ENCODE measurements at regions not wholly inside any gene's neighbourhood (a gene's known extent, or its start where the extent isn't known, plus 50 kb on each side); places are given as distances from the start of the nearest gene placed in this dataset.
A peak's percentile ranks its signal among the peaks of the same experiment; 100 is the strongest.

DNA sequence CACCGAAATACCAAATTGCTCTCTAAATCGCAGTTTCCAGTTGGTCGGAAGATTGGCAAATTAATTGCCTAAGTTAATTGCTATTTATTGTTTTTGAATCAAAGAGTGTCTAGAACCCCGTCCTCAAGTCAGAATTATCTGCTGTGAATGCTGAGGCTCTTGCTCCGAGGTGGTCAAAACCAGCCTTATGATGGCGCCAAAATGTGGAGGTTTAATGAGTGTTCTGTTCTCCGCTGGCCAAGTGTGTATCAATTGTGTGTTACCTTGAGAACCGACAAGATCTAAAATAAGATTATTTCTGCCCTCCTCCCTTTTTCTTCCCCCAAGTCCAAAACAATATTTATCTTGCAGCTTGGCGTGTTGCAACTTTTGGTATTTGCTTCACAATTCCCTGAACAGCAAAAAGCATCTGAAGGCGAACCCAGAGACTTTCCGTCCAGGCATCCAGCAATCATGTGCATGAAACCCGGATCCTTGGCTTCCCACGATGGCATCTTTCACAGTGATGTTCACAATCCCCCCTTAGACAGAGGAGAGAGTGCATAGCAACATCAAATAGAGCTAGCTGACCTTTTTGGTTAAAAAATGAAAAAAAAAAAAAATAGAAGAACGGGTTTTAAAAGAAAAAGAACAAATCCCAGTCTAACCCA lies 323.0 kb downstream of the MYCN start:
- Histone ChIP-seq H3K9ac (ENCODE audit: insufficient read depth in 1 of 2, low read length in 2 of 2) (no peak overlapping the region), H3K4me1 (ENCODE audit: control insufficient read depth in 5 of 5, insufficient read depth in 5 of 5, low read length in 5 of 5) (peaks cover 0 to 6% (median 0%) of the 10 kb centered on the region in 5 donors), H3K27ac (ENCODE audit: low read depth in 1 of 2, low read length in 1 of 2) (no peak overlapping the region), H3K9me3 (ENCODE audit: control insufficient read depth in 4 of 4, insufficient read depth in 3 of 4, low read length in 3 of 4) (peaks cover 0 to 2% (median 0%) of the 10 kb centered on the region in 4 donors), H3K27me3 (ENCODE audit: control insufficient read depth in 3 of 3, insufficient read depth in 3 of 3, low read length in 2 of 3) (no peaks in the 10 kb centered on the region), H3K4me3 (no peak overlapping the region), H3K36me3 (ENCODE audit: control insufficient read depth in 4 of 4, insufficient read depth in 4 of 4, low read length in 4 of 4) (no peaks in the 10 kb centered on the region)
- TF ChIP-seq, protein P1, sequence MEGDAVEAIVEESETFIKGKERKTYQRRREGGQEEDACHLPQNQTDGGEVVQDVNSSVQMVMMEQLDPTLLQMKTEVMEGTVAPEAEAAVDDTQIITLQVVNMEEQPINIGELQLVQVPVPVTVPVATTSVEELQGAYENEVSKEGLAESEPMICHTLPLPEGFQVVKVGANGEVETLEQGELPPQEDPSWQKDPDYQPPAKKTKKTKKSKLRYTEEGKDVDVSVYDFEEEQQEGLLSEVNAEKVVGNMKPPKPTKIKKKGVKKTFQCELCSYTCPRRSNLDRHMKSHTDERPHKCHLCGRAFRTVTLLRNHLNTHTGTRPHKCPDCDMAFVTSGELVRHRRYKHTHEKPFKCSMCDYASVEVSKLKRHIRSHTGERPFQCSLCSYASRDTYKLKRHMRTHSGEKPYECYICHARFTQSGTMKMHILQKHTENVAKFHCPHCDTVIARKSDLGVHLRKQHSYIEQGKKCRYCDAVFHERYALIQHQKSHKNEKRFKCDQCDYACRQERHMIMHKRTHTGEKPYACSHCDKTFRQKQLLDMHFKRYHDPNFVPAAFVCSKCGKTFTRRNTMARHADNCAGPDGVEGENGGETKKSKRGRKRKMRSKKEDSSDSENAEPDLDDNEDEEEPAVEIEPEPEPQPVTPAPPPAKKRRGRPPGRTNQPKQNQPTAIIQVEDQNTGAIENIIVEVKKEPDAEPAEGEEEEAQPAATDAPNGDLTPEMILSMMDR (IDR thresholded peaks at IDR 0.05; ENCODE audit: control extremely low read depth, extremely low read depth) = no peak
- ATAC-seq (ENCODE audit: insufficient read depth, low FRiP score) (no peak), DNase-seq (no peak)
- WGBS, 2 donors = 91 to 94% methylated on average over 14 of the region's 14 CpGs

DNA sequence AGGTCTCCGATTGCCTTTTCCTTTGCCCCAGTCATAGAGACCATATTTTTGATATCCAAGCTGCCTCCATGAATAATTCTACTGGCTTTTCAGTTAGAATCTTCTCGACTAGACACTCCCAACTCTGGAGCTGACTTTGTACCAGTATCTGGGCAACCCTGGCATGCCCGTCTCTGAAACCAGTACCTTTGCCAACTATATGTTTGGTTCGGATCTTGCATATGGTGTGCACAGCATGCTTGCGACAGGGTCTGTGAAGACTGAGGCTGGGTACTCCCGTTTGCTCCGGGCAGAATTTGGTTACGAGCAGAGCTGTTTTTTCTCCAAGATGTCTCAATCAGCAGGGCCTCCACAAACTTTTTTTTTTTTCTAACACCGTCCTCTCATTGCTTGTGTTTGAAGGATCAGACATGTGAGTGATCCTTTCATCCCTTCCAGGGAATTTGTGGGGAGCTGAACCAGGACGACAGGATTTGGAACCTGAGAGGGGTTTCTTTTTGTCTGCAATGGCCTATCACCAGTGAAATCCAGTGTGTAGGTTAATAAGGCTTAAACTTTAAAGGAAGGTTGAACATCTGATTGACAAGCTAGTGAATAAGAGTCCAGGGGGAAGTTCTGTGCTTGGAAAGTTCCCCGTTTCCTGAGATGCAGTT lies 322.3 kb downstream of the MYCN start:
- Histone ChIP-seq H3K4me3 (no peak overlapping the region), H3K27ac (ENCODE audit: low read depth in 1 of 2, low read length in 1 of 2) (no peak overlapping the region), H3K4me1 (ENCODE audit: control insufficient read depth in 5 of 5, insufficient read depth in 5 of 5, low read length in 5 of 5) (peaks cover 0 to 6% (median 0%) of the 10 kb centered on the region in 5 donors), H3K27me3 (ENCODE audit: control insufficient read depth in 3 of 3, insufficient read depth in 3 of 3, low read length in 2 of 3) (no peaks in the 10 kb centered on the region), H3K36me3 (ENCODE audit: control insufficient read depth in 4 of 4, insufficient read depth in 4 of 4, low read length in 4 of 4) (no peaks in the 10 kb centered on the region), H3K9ac (ENCODE audit: insufficient read depth in 1 of 2, low read length in 2 of 2) (no peak overlapping the region), H3K9me3 (ENCODE audit: control insufficient read depth in 4 of 4, insufficient read depth in 3 of 4, low read length in 3 of 4) (peaks cover 0 to 2% (median 0%) of the 10 kb centered on the region in 4 donors)
- TF ChIP-seq, protein P1 (IDR thresholded peaks at IDR 0.05; ENCODE audit: control extremely low read depth, extremely low read depth) = no peak
- no peak for ATAC-seq (ENCODE audit: insufficient read depth, low FRiP score)
- WGBS, 2 donors = 85 to 89% methylated on average over 11 of the region's 11 CpGs
- DNase-seq = no peak

DNA sequence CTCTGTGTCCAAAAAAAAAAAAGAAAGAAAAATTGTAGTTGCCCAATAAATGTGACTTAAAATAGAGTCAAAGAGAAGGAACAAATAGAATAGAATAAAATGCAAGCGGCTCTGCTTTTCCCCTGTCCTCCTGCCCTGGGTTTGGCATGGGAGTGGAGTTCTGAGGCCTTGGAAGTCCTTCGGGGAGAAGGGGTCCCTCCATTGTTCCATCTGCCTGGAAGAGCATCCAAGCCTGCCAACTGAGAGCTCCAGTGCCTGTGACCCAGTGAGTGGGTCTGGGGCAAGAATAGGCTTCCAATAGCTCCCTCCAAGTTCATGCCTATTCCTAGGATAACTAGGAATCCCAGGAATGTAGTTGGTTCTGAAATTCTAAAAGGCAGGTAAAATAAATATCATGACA lies 321.4 kb downstream of the MYCN start:
- DNase-seq = peak in 1 of 3 donors; percentile 13
- Histone ChIP-seq H3K9ac (ENCODE audit: insufficient read depth in 1 of 2, low read length in 2 of 2) (no peak overlapping the region), H3K36me3 (ENCODE audit: control insufficient read depth in 4 of 4, insufficient read depth in 4 of 4, low read length in 4 of 4) (no peaks in the 10 kb centered on the region), H3K4me1 (ENCODE audit: control insufficient read depth in 5 of 5, insufficient read depth in 5 of 5, low read length in 5 of 5) (peaks cover 0 to 6% (median 0%) of the 10 kb centered on the region in 5 donors), H3K27me3 (ENCODE audit: control insufficient read depth in 3 of 3, insufficient read depth in 3 of 3, low read length in 2 of 3) (no peaks in the 10 kb centered on the region), H3K27ac (ENCODE audit: low read depth in 1 of 2, low read length in 1 of 2) (no peak overlapping the region), H3K9me3 (ENCODE audit: control insufficient read depth in 4 of 4, insufficient read depth in 3 of 4, low read length in 3 of 4) (peaks cover 0 to 2% (median 0%) of the 10 kb centered on the region in 4 donors), H3K4me3 (no peak overlapping the region)
- TF ChIP-seq, protein P1 (IDR thresholded peaks at IDR 0.05; ENCODE audit: control extremely low read depth, extremely low read depth) = no peak
- 87 to 100% methylated on average over 2 of the region's 2 CpGs for WGBS, 2 donors
- ATAC-seq (ENCODE audit: insufficient read depth, low FRiP score) = no peak
